GM21390 (cell line): ENCODE measurements at regions not wholly inside any gene's neighbourhood (a gene's known extent, or its start where the extent isn't known, plus 50 kb on each side); places are given as distances from the start of the nearest gene placed in this dataset.

Source experiments
- ATAC-seq: cut with Tn5 transposase; IDR thresholded peaks from one replicate; pipeline ENCODE4 v1.9.1; 2021; ENCODE audit not compliant: unreplicated experiment

- no peak for ATAC-seq
These were observed 206.9 kb upstream of the PHYHIPL start for GRCh38 chr10:58969576-58969975.

DNA sequence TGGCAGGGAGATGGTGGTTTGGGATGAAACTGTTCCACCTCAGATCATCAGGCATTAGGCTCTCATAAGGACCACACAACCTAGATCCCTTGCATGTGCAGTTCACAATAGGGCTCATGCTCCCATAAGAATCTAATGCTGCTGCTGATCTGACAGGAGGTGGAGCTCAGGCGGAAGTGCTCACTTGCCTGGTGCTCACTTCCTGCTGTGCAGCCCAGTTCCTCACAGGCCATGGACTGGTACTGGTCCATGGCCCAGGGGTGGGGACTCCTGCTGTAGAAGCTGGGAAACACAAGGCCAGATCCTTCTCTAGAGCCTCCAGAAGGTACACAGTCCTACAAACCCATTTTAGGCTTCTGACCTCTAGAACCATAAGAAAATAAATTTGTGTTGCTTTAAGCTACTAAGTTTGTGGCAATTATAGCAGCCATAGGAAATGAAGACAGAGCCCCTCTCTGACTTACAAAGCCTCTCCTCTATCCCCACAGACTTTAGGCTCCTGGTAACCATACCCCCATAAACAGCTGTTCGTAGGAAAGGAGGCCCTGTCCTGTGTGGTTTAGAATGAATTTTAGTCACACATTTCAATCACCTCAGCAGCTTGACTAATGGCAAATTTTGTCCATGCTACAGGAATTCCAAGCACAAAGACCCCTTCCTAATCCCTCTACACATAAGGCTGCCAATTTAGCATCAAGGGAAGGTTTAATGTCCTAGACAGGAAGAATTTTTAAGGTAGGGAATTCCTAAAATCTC, 206.1 kb upstream of the PHYHIPL start:
- ATAC-seq, result no peak

GRCh38 chr10:58971211-58971610, 205.2 kb upstream of the PHYHIPL start:
- no peak for ATAC-seq

DNA sequence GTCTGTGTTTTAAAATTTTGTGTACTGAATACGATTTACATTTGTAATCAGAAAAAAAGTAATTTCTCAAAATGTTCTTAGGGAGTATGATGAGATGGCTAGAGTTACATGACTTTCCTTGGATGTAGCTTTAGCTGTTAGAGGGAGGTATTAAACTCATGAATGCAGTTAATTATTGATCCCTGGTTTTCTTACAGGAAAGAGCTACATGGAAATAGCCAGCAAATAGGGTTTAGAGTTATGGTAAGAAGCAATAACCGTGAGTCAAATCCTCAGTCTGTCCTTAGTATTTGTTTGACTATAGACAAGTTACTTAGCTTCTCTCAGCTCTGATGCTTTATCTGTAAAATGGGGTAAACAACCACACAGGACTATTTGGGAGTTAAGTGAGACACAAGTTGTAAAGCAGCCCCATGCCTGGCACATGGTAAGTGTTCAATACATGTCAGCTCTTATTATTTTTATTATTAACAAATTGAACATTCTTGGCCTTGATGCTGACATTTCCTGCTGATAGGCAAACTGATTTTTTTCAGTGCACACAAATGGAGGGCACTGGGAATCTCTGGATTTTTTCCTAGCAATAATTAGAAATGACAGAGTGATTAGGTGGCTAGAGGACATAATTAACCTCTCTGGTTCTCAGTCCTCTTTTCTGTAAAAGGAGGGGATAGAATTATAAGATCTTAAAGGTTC, 204.5 kb upstream of the PHYHIPL start:
- no peak for ATAC-seq

- ATAC-seq, result no peak
These were observed 203.7 kb upstream of the PHYHIPL start for GRCh38 chr10:58972576-58973234.

GRCh38 chr10:58973235-58973595, 203.2 kb upstream of the PHYHIPL start:
- no peak for ATAC-seq

GRCh38 chr10:58976254-58976653, 200.2 kb upstream of the PHYHIPL start:
- ATAC-seq, result no peak

GRCh38 chr10:58979711-58980110, 196.7 kb upstream of the PHYHIPL start:
- ATAC-seq, result no peak

DNA sequence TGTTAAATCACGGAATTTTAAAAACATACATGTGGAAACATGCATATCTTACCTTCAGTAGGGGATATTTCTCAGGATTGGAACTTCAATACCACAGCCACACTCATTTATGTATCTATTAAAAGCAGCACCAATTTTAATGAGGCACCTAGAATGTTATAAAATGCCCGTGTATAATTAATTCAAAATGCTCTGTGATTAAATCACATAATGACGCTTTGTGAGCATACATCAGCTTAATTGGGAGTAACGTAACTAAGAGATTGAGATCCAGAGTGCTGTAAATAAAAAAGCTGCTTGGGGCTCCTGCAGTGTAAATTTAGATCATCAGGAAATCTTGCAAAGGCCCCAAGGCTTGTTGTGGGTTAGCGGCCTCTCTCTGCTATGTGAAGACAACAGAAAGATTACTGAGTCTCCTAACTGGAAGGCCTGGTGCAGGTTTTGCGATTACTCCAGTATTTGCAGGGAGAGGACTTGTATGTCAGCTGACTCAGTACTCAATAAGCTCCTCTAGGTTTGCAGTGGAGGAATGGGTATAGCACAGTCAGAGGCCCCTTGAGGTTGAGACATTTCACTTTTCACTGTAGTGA, 195.5 kb upstream of the PHYHIPL start:
- no peak for ATAC-seq

DNA sequence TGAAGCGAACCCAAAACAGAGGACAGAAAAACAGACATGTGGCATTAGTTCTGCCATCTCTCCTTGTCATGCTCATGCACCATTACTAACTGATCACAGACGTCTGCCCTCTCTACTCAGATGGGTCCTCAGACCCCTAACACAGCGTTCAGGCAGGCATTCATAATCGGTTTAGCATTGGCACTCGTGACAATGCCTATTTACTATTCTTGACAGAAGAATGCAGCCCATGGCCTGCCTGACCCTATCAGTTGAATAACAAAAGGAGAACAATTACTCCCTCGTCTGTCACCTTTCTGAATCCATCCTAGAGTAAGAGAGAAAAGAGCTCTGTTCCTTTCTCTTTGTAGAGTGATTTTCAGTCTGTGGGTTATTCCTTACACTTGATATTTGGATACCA, 194.6 kb upstream of the PHYHIPL start:
- no peak for ATAC-seq

DNA sequence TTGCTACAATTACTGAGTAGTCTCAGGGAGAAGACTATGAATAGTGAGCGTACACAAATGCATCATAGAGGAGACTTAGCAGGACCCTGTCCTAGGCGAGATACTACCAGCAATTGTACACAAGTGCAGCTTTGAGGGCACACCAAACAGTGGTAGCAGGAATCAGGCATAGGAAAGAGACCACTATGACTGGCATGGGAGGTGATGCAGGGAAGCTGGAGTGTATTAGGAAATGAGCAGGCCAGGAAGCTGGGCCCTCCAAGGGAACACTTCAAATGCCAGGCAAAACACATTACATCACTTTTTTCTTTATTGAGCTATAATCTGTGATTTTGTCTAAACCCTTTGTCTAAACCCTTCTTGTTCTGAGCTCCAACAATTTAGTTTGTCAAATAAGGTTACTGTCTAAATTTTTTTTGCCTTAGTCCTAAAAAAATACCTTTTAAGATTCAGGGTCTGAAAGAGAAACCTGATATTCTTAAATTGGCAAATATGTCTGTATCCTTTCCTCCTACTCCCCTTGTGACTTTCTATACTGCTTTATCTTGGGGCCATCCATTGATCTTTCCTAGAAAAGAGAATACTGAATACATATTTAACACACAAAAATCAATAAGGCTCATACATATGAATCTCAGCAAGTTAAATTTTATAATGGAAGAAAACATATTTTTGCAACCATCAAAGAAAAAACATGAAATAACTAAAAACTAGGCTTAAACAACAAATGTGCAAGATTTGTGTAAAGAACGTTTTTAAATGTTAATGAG, 193.8 kb upstream of the PHYHIPL start:
- ATAC-seq, result no peak

DNA sequence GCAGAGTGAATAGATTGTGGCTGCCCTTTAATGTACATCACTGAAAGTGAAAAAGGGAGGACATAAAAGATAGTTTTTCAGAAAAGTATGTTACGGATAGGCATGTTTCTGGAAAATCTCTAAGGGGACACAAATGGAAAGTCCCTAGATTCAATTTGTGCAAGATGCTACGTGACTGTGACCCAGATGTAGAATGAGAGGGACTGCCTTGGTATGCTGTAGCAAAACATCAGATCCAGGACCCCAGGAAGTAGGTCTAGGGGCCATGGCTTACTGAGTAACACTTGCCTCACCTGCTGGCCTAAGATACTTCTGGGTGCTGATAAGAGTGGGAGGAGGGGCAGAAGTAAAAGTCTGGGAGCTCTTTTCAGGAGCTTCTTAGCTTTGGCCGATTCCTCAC, 191.2 kb upstream of the PHYHIPL start:
- ATAC-seq, result no peak

GRCh38 chr10:58989486-58990039, 186.9 kb upstream of the PHYHIPL start:
- ATAC-seq, result no peak

DNA sequence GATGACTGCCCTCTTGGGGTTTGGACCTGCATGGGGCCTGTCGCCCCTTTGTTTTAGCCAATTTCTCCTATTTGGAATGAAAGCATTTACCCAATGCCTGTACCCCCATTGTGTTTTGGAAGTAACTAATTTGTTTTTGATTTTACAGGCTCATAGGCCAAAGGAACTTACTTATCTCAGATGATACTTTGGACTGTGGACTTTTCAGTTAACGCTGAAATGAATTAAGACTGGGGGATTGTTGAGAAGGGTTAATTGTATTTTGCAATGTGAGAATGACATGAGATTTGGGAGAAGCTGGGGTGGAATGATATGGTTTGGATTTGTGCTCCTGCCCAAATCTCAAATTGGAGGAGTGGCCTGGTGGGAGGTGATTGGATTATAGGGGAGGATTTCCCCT, 185.8 kb upstream of the PHYHIPL start:
- no peak for ATAC-seq

DNA sequence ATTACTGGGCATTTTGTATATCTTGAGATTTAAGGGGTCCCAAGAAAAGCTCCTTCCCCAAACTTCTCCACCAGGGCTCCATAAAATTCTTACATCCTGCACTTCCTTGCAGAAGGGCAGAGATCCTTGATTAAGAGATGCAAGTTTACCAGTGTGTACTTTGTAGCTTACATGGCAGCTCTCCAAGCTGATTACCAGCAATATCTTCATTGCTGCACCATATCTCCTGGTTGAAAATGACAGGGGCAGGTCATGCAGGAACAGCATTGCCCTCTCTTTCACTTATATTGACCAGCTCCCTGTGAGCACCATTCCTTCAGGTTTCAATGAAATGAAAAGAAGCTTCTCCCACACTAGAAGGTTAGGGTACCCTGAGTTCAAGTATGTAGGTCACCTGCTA, 184.6 kb upstream of the PHYHIPL start:
- ATAC-seq, result no peak

DNA sequence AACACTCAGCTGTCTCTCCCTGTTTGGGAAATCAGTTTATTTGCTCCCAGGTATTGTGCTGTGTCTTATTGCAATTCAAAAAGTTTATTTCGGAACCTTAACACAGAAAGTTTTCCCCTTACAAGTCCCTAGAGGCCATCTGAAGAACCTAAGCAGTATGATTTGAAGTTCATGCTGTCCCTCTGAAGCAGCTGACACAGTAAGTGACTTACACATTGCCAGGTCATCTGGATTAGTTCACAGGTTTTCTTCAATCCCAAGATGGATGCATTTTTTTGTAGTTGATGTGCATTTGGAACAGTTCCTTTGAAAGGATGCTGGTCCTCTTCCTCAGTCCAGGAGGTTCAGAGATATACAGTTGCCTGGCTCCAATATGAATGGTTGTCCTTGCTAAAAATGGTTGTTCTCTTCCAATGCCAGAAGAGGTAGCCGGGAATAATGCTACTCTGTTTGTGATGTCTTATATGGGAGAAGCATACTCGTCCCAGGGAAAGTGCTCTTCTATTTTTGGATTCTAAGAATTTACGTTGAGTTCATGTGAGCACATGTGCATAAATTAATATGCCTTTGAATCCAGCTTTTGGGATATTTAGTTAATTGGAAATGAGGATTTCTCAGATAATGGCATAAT, 183.5 kb upstream of the PHYHIPL start:
- no peak for ATAC-seq

DNA sequence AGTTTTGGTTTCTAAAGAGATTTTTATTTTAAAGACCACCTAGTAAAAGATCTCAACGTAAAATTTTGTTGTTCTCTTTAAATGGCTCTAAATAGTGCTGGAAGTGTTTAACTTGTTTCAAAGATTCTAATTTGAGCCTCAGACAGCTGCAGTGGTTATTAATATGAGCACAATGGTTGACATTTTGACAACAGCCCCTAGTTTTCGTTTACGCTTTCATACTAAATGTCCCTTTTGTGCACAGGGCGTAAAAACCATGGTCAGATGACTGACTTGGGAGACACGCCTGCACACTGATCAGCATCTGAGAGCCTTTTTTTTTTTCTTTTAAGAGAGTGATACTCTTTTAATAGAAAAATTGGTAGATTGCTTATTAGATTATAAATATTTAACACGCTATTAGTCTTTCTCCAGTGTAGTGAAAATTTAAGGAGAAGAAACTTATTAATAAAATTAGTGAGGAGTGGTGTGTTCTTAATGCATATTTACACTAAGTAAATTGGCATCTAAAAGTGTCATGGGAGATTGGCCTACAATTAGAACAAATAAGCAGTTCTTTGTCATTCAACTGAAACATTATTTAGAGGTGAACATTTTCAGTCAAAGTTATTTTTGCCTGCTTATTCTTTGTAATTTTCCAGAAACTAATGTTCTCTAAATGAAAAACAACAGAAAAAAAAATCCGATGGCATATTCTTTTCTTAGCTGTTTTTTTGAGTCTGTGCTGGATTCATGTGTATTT, 182.8 kb upstream of the PHYHIPL start:
- peak; percentile 70 for ATAC-seq

- ATAC-seq, result no peak
These were observed 182.0 kb upstream of the PHYHIPL start for GRCh38 chr10:58994226-58995057.
